K562 (cell line): ENCODE measurements at regions not wholly inside any gene's neighbourhood (a gene's known extent, or its start where the extent isn't known, plus 50 kb on each side); places are given as distances from the start of the nearest gene placed in this dataset.

Experiments
- ATAC-seq: fragments of 200-7000 bp; cut with Tn5 transposase; 3 replicates; pipeline ENCODE4 v1.9.1; 2020; ENCODE audit warnings: moderate library complexity
- BruUV-seq: library from RNA; stranded (reverse); fragments of 400-500 nt; replicated peaks from 2 replicates; lab custom pipeline; 2021; lab: Mats Ljungman, UMichigan
- CTCF ChIA-PET: fragments of 300-600 bp; formaldehyde crosslinking; extraction: SDS; loops from one replicate; lab custom pipeline; 2021; ENCODE audit warnings: low intra/inter-chr PET ratio; lab: Yijun Ruan, JAX
- POLR2A ChIA-PET: fragments of 300-600, 350-650 bp; sonication (Branson Sonifier 250); formaldehyde crosslinking; extraction: SDS; loops from one replicate; lab custom pipeline; 2021; ENCODE audit warnings: antibody characterized with exemption, inconsistent platforms; lab: Yijun Ruan, JAX
- DNase-seq, 4 experiments: peaks; one replicate each; pipeline versions ENCODE4 v3.0.0 to v3.0.0-alpha.2; 2011 to 2018; ENCODE audit warnings: low spot score in 3 of 4, mixed read lengths in 3 of 4; ENCODE audit errors: extremely low read depth in 1 of 4
- FAIRE-seq: peaks from 2 replicates; lab custom pipeline; 2011; peaks lifted over from hg19 to GRCh38; lab: Jason Lieb, UNC
- H2AFZ ChIP-seq: 2 replicates; pipeline ENCODE4 v1.6.0; 2011; ENCODE audit warnings: low read depth, low read length, control low read depth, inconsistent platforms
- H3K27ac ChIP-seq: fragments of 200-600 bp; 3 replicates; pipeline ENCODE4 v1.8.0; 2011; ENCODE audit warnings: low read depth, mild to moderate bottlenecking, control low read depth, inconsistent platforms, low read length, moderate library complexity, mixed read lengths; ENCODE audit errors: extremely low read depth
- H3K27me3 ChIP-seq, 2 experiments: fragments of 300-600 bp in 1 of 2; 2 replicates in 1 of 2; 3 replicates in 1 of 2; pipeline versions ENCODE4 v1.6.0 to v1.8.0; 2011; ENCODE audit warnings: inconsistent platforms in 2 of 2, low read length in 2 of 2, mild to moderate bottlenecking in 1 of 2, mixed read lengths in 1 of 2, moderate library complexity in 1 of 2; ENCODE audit not compliant: control insufficient read depth in 2 of 2, insufficient read depth in 2 of 2
- H3K36me3 ChIP-seq: fragments of 300-600 bp; 3 replicates; pipeline ENCODE4 v1.8.0; 2011; ENCODE audit warnings: mild to moderate bottlenecking, low read length, inconsistent platforms; ENCODE audit not compliant: control insufficient read depth, insufficient read depth
- H3K4me1 ChIP-seq, 2 experiments: fragments of 200-600 bp in 1 of 2; replicated peaks in 1 of 2; 2 replicates in 1 of 2; 3 replicates in 1 of 2; pipeline versions ENCODE4 v1.5.1 to v1.8.0; 2011; ENCODE audit warnings: inconsistent platforms in 2 of 2, low read length in 2 of 2, mild to moderate bottlenecking in 1 of 2, mixed read lengths in 1 of 2, moderate library complexity in 1 of 2; ENCODE audit not compliant: control insufficient read depth in 2 of 2, insufficient read depth in 2 of 2
- H3K4me2 ChIP-seq: 2 replicates; pipeline ENCODE4 v1.6.1; 2011; ENCODE audit warnings: low read length, control low read depth, inconsistent platforms, mixed read lengths; ENCODE audit not compliant: insufficient read depth
- H3K4me3 ChIP-seq: fragments of 200-600 bp; sonication (generic), shearing (Covaris generic); 2 replicates; pipeline ENCODE4 v1.5.1; 2016; ENCODE audit warnings: control low read depth, inconsistent platforms
- H3K79me2 ChIP-seq: fragments of 200-600 bp; 3 replicates; pipeline ENCODE4 v1.8.0; 2011; ENCODE audit warnings: low read length, inconsistent platforms; ENCODE audit not compliant: control insufficient read depth, insufficient read depth
- H3K9ac ChIP-seq, 2 experiments: 2 replicates each; pipeline versions ENCODE4 v1.6.0 to v1.6.1; 2011; ENCODE audit warnings: low read depth in 2 of 2, low read length in 2 of 2, control low read depth in 1 of 2, inconsistent platforms in 1 of 2, mild to moderate bottlenecking in 1 of 2, mixed read lengths in 1 of 2; ENCODE audit not compliant: insufficient read depth in 1 of 2
- H3K9me1 ChIP-seq: one replicate; pipeline ENCODE4 v1.6.0; 2011; ENCODE audit warnings: inconsistent platforms, mild to moderate bottlenecking, low read length, moderate library complexity; ENCODE audit not compliant: control insufficient read depth, insufficient read depth
- H3K9me3 ChIP-seq: replicated peaks from 2 replicates; pipeline ENCODE4 v1.5.1; 2011; ENCODE audit warnings: low read depth, low read length, inconsistent platforms; ENCODE audit not compliant: control insufficient read depth, insufficient read depth
- H4K20me1 ChIP-seq: replicated peaks from 2 replicates; pipeline ENCODE4 v1.6.1; 2011; ENCODE audit warnings: low read length, inconsistent platforms, mixed read lengths; ENCODE audit not compliant: control insufficient read depth, insufficient read depth
- CSDE1 ChIP-seq, 2 experiments: fragments of 450-650 bp; IDR thresholded peaks; 2 replicates each; pipeline ENCODE4 v1.6.1; 2016; ENCODE audit warnings: mild to moderate bottlenecking in 1 of 2
- EHMT2 ChIP-seq: fragments of 450-650 bp; IDR thresholded peaks from 2 replicates; pipeline ENCODE4 v1.6.1; 2018; ENCODE audit warnings: antibody characterized with exemption
- KAT2B ChIP-seq: IDR thresholded peaks from one replicate; pipeline ENCODE4 v1.6.1; 2012; ENCODE audit warnings: low read depth, mild to moderate bottlenecking, control low read depth, inconsistent platforms, low read length, moderate library complexity
- NFE2 ChIP-seq: IDR thresholded peaks from 2 replicates; pipeline ENCODE4 v1.6.1; 2014; ENCODE audit warnings: antibody characterized with exemption, low read depth
- NFYB ChIP-seq: IDR thresholded peaks from 2 replicates; pipeline ENCODE4 v1.6.1; 2011; ENCODE audit warnings: mild to moderate bottlenecking, moderate library complexity; ENCODE audit not compliant: insufficient read length; ENCODE audit errors: extremely low read depth
- NR2F6 ChIP-seq: fragments of 450-650 bp; formaldehyde crosslinking; IDR thresholded peaks from 2 replicates; pipeline ENCODE4 v1.4.0; 2020; ENCODE audit warnings: mild to moderate bottlenecking
- OTX1 ChIP-seq: fragments of 450-650 bp; formaldehyde crosslinking; IDR thresholded peaks from 2 replicates; pipeline ENCODE4 v1.4.0; 2022; ENCODE audit warnings: mild to moderate bottlenecking
- PURB ChIP-seq: sonication (generic); formaldehyde crosslinking; IDR thresholded peaks from 2 replicates; pipeline ENCODE4 v1.9.0; 2021; ENCODE audit warnings: low read depth, mild to moderate bottlenecking, missing genetic modification reagents
- TRIM28 ChIP-seq: fragments of 450-650 bp; IDR thresholded peaks from 2 replicates; pipeline ENCODE4 v1.6.1; 2017
- TSC22D4 ChIP-seq: fragments of 450-650 bp; IDR thresholded peaks from 2 replicates; pipeline ENCODE4 v1.6.1; 2016; ENCODE audit warnings: missing genetic modification characterization, missing biosample characterization, control low read depth
- WGBS: fragments of 100-300 bp; shearing (Covaris generic); methylation state at CpG from one replicate; pipeline ENCODE4 v1.1.6; 2016; ENCODE audit warnings: low coverage, mixed read lengths; ENCODE audit not compliant: insufficient coverage; ENCODE audit errors: missing lambda C conversion rate; 5-methylcytosine and 5-hydroxymethylcytosine counted together
- in situ Hi-C: fragments of 300-500 bp; cut with MboI; formaldehyde crosslinking; loops from 4 replicates; pipeline ENCODE4 v1.15.0; 2018; ENCODE audit warnings: inconsistent platforms, mixed read lengths
- intact Hi-C: fragments of 100-400 bp; cut with micrococcal nuclease; formaldehyde crosslinking; loops from 2 replicates; pipeline ENCODE4 v1.14.2; 2022
- TF ChIP-seq, protein P1 (sequence below): sonication (generic); formaldehyde crosslinking; IDR thresholded peaks from 2 replicates; pipeline ENCODE4 v1.8.0; 2022; ENCODE audit warnings: mild to moderate bottlenecking, missing genetic modification reagents, borderline replicate concordance
- TF ChIP-seq, protein P2 (sequence below): fragments of 450-650 bp; IDR thresholded peaks from 2 replicates; pipeline ENCODE4 v1.6.1; 2016; ENCODE audit warnings: low read depth, mild to moderate bottlenecking, moderate library complexity
- TF ChIP-seq, protein P3 (sequence below): fragments of 250-450 bp; sonication (Bioruptor Pico); IDR thresholded peaks from 2 replicates; pipeline ENCODE4 v1.9.0; 2021; ENCODE audit warnings: mild to moderate bottlenecking

DNA sequence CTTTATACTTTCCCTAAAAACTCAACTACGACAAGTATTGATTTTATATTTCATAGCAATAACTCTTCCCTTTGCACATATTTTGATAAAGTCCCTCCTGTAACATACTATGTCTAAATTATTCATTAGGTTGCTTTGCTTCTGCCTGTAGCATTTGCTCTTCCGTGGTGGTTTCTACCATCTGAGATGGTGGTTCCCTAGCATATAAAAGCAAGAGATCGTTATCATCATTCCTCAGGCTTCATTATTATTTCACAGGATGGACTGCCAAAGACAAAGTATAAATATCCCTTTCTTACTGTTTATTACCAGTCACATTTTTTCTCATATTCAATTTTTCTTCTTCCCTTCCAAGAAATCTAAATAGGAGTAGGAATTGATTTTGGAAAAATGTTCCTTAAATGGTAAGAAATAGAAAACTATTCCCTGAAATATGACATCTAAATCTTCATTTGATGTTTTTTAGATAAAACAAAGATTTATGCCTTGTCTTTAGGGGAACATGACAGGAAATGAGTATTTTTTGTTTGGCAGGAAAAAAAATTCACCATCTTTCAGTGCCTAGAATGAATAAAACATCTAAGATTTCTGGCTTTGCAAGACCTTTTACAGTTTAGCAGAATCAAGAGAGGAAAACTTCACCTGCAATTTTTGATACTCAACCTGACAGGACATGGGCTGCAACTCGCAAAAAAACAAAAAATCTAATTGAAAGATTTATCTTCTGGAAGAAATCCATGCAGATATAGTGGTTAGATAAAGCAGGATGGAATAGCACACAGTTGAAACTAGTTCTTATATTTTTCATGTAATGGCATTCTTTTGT is 340.0 kb downstream of the SPRY2 start:
- H3K27ac ChIP-seq, result no peak overlapping the region
- H3K4me3 ChIP-seq, result no peak overlapping the region
- intact Hi-C loops (no loop called here), in situ Hi-C loops (no loop called here)
- H3K9me1 ChIP-seq, result no peaks in the 10 kb centered on the region
- FAIRE-seq, result no peak
- ChIA-PET CTCF (no interaction called here), POLR2A (no interaction called here)
- no peak for ATAC-seq
- H3K4me1 ChIP-seq, result no peaks in the 10 kb centered on the region
- TF ChIP-seq KAT2B, result no peak
- no peak for TF ChIP-seq NR2F6
- no peaks in the 10 kb centered on the region for H3K9me3 ChIP-seq
- H2AFZ ChIP-seq, result no peak overlapping the region
- no peak overlapping the region for H3K9ac ChIP-seq
- H3K36me3 ChIP-seq, result no peaks in the 10 kb centered on the region
- H3K27me3 ChIP-seq, result no peaks in the 10 kb centered on the region
- H3K4me2 ChIP-seq, result no peak overlapping the region
- DNase-seq, result no peak
- no peaks in the 10 kb centered on the region for H4K20me1 ChIP-seq
- WGBS, result 0% methylated on average over 3 of the region's 4 CpGs
- BruUV-seq, result no TSS peak
- H3K79me2 ChIP-seq, result no peaks in the 10 kb centered on the region

DNA sequence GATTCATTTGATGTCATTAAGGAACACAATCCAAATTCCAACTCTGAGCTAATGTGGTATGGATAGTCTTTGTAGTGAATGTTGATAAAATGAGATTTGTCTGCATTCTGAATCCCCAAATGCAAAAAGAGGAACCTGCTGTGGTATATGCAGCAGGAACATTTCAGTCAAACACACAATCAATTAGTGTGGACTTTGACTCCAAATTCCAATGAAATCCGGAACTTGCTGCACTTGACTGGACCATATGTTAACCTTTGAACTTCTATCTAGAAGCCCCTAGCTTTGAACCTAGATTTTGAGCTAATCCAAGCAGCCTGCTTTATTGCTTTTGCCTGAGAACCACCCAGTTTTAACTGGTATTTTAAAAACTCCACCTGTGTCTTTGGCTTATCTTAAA is 341.3 kb downstream of the SPRY2 start:
- POLR2A ChIA-PET, result no interaction called here
- Histone ChIP-seq H3K27ac (no peak overlapping the region), H3K9me1 (no peaks in the 10 kb centered on the region), H3K36me3 (no peaks in the 10 kb centered on the region), H3K27me3 (no peaks in the 10 kb centered on the region), H3K9me3 (no peaks in the 10 kb centered on the region), H3K4me2 (no peak overlapping the region), H3K4me3 (no peak overlapping the region), H2AFZ (no peak overlapping the region), H3K79me2 (no peaks in the 10 kb centered on the region), H4K20me1 (no peaks in the 10 kb centered on the region), H3K4me1 (no peaks in the 10 kb centered on the region), H3K9ac (no peak overlapping the region)
- no peak for DNase-seq
- FAIRE-seq, result no peak
- ATAC-seq, result no peak
- 0% methylated on average over 1 of the region's 1 CpG for WGBS
- in situ Hi-C loops (no loop called here), intact Hi-C loops (no loop called here)
- CTCF ChIA-PET, result no interaction called here
- BruUV-seq, result no TSS peak
- TF ChIP-seq, protein P1, sequence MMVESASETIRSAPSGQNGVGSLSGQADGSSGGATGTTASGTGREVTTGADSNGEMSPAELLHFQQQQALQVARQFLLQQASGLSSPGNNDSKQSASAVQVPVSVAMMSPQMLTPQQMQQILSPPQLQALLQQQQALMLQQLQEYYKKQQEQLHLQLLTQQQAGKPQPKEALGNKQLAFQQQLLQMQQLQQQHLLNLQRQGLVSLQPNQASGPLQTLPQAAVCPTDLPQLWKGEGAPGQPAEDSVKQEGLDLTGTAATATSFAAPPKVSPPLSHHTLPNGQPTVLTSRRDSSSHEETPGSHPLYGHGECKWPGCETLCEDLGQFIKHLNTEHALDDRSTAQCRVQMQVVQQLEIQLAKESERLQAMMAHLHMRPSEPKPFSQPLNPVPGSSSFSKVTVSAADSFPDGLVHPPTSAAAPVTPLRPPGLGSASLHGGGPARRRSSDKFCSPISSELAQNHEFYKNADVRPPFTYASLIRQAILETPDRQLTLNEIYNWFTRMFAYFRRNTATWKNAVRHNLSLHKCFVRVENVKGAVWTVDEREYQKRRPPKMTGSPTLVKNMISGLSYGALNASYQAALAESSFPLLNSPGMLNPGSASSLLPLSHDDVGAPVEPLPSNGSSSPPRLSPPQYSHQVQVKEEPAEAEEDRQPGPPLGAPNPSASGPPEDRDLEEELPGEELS (CRISPR knock-in tag), result no peak
- TF ChIP-seq CSDE1 (IDR thresholded peaks at IDR 0.05), result no peak
- TF ChIP-seq OTX1 (CRISPR knock-in tag), result no peak
- no peak for TF ChIP-seq TSC22D4 (tag)
- TF ChIP-seq, protein P2, sequence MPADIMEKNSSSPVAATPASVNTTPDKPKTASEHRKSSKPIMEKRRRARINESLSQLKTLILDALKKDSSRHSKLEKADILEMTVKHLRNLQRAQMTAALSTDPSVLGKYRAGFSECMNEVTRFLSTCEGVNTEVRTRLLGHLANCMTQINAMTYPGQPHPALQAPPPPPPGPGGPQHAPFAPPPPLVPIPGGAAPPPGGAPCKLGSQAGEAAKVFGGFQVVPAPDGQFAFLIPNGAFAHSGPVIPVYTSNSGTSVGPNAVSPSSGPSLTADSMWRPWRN, result no peak
- TF ChIP-seq PURB, result no peak
- TF ChIP-seq EHMT2, result no peak
- TF ChIP-seq TRIM28, result no peak
- TF ChIP-seq NFYB, result no peak
- TF ChIP-seq, protein P3, sequence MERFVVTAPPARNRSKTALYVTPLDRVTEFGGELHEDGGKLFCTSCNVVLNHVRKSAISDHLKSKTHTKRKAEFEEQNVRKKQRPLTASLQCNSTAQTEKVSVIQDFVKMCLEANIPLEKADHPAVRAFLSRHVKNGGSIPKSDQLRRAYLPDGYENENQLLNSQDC (CRISPR knock-in tag), result no peak
- TF ChIP-seq NFE2, result no peak
